Cardiac muscle cell (in vitro differentiated cells and primary cell): ENCODE measurements at regions not wholly inside any gene's neighbourhood (a gene's known extent, or its start where the extent isn't known, plus 50 kb on each side); places are given as distances from the start of the nearest gene placed in this dataset.
A peak's percentile ranks its signal among the peaks of the same experiment; 100 is the strongest.

Experiments used
- DNase-seq, 2 donors: peaks; one replicate each; pipeline versions ENCODE4 v3.0.0 to v3.0.0-alpha.2; 2010 to 2017; ENCODE audit warnings: low read depth in 1 of 2, low spot score in 1 of 2
- H3K27ac ChIP-seq: fragments of 200-600 bp; sonication (generic); 2 replicates; pipeline ENCODE4 v1.5.1; 2016
- H3K27me3 ChIP-seq: fragments of 200-600 bp; sonication (generic); 2 replicates; pipeline ENCODE4 v1.6.0; 2016; ENCODE audit warnings: control low read depth
- H3K36me3 ChIP-seq: fragments of 200-600 bp; sonication (generic); 2 replicates; pipeline ENCODE4 v1.5.1; 2016; ENCODE audit warnings: control low read depth
- H3K4me1 ChIP-seq: fragments of 200-600 bp; sonication (generic); 2 replicates; pipeline ENCODE4 v1.8.1; 2017; ENCODE audit warnings: low read depth, mild to moderate bottlenecking, mixed run types
- H3K4me3 ChIP-seq: fragments of 200-600 bp; sonication (generic); 2 replicates; pipeline ENCODE4 v1.5.1; 2016; ENCODE audit warnings: mild to moderate bottlenecking
- H3K9me3 ChIP-seq: fragments of 200-600 bp; sonication (generic); 2 replicates; pipeline ENCODE4 v1.5.1; 2017; ENCODE audit warnings: low read depth, mild to moderate bottlenecking, control low read depth
- TF ChIP-seq, protein P1 (sequence below): IDR thresholded peaks from 2 replicates; pipeline ENCODE4 v1.5.1; 2012; ENCODE audit warnings: low read depth, mild to moderate bottlenecking, low read length

DNA sequence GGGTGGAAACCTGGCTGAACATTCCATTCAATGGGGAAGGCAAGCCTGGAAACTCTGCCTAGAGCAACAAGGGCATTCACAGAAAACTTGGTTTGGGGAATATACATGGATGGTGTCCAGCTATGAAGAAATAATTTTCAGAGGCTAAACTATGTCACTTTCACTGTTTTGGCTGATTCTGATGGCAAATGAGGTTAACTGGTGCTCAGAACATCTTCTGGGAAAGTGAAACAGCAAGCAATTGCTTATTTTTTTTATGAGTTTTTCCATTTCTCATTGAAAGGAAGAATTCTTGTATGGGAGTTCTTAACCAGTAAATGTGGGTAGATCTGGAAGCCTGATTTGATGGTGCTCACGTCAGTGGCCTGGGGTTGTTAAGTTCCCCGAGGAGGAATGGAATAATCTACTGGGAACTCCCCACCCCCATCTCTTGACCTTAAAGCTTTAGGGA, 132.8 kb upstream of the BTG1 start:
- Histone ChIP-seq H3K4me3 (no peak overlapping the region), H3K9me3 (no peaks in the 10 kb centered on the region), H3K27ac (no peak overlapping the region), H3K4me1 (no peaks in the 10 kb centered on the region), H3K36me3 (no peaks in the 10 kb centered on the region), H3K27me3 (no peaks in the 10 kb centered on the region)
- peak in 1 of 2 donors; percentile 33 for DNase-seq
- TF ChIP-seq, protein P1, sequence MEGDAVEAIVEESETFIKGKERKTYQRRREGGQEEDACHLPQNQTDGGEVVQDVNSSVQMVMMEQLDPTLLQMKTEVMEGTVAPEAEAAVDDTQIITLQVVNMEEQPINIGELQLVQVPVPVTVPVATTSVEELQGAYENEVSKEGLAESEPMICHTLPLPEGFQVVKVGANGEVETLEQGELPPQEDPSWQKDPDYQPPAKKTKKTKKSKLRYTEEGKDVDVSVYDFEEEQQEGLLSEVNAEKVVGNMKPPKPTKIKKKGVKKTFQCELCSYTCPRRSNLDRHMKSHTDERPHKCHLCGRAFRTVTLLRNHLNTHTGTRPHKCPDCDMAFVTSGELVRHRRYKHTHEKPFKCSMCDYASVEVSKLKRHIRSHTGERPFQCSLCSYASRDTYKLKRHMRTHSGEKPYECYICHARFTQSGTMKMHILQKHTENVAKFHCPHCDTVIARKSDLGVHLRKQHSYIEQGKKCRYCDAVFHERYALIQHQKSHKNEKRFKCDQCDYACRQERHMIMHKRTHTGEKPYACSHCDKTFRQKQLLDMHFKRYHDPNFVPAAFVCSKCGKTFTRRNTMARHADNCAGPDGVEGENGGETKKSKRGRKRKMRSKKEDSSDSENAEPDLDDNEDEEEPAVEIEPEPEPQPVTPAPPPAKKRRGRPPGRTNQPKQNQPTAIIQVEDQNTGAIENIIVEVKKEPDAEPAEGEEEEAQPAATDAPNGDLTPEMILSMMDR, result no peak

DNA sequence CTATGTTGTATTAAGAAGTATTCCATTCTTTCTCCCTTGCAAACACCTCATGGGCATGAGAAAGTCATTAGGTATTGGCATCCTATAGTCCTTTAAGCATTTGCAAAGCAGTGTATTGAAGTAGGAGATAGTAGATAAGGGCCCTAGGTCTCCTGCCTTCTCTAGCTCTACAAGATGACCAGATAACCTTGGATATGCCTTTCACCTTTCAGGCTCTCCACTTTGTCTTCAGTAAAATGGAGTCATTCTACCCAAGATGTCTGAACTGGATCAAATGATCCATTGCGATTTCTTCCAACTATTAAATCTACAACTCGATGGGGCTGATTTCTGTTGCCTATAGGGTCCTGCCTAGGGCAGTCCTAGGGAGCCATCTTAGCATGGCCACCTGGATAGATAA, 132.1 kb upstream of the BTG1 start:
- no peak for DNase-seq
- no peaks in the 10 kb centered on the region for H3K4me1 ChIP-seq

DNA sequence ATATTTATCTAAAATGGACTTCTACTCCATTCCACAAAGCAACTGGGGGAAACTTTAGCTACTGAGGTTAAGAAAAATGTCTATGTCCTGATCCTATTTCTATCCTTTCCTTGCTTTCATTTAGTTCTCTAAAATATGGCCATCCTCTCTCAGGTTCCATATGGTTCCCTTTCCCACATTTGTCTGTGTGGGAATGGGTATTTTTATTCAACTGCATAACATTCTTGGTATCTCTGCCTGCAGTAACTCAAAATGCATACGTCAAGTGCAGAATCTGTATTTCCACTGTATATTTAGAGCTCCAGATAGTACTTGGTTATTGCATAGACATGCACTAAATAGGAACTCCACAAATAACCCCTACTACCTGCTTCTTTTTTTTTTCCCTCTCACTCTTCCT, 130.6 kb upstream of the BTG1 start:
- no peaks in the 10 kb centered on the region for H3K36me3 ChIP-seq
- H3K9me3 ChIP-seq, result no peaks in the 10 kb centered on the region
- H3K4me3 ChIP-seq, result no peak overlapping the region
- no peak overlapping the region for H3K27ac ChIP-seq
- no peaks in the 10 kb centered on the region for H3K4me1 ChIP-seq
- no peak for DNase-seq
- TF ChIP-seq, protein P1, result no peak
- no peaks in the 10 kb centered on the region for H3K27me3 ChIP-seq

More for the DNA sequence above, 132.1 kb upstream of the BTG1 start:
- TF ChIP-seq, protein P1, result no peak
- Histone ChIP-seq H3K36me3 (no peaks in the 10 kb centered on the region), H3K27me3 (no peaks in the 10 kb centered on the region), H3K4me3 (no peak overlapping the region), H3K9me3 (no peaks in the 10 kb centered on the region), H3K27ac (no peak overlapping the region)

DNA sequence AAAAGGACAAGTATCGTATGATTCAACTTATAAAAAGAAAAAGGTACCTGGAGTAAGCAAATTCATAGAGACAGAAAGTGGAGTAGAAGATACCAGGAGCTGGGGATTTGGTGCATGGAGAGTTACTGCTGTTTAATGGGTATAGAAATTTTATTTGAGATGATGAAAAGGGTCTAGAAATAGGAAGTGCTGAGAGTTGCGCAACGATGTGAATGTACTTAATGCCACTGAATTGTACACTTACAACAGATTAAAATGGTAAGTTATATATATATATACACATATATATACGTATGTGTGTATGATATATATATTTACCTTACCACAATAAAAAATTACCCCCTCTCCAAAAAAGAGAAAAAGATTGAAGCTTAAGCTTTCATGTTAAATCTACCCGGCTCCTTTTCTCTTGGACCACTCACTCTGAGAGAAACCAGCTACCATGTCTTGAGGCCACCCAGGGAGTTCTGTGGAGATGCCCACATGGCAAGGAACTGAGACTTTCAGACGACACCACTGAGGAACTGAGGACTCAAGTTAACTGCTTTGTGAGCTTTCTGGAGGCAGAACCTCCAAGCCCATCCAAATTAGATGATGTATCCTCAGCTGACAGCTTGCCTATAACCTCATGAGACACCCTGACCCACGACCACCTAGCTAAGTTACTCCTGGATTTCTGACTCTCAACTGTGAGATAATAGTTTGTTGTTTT, 130.0 kb upstream of the BTG1 start:
- no peak for DNase-seq
- Histone ChIP-seq H3K9me3 (no peaks in the 10 kb centered on the region), H3K4me3 (no peak overlapping the region), H3K4me1 (no peaks in the 10 kb centered on the region), H3K36me3 (no peaks in the 10 kb centered on the region), H3K27me3 (no peaks in the 10 kb centered on the region), H3K27ac (no peak overlapping the region)
- TF ChIP-seq, protein P1, result no peak

DNA sequence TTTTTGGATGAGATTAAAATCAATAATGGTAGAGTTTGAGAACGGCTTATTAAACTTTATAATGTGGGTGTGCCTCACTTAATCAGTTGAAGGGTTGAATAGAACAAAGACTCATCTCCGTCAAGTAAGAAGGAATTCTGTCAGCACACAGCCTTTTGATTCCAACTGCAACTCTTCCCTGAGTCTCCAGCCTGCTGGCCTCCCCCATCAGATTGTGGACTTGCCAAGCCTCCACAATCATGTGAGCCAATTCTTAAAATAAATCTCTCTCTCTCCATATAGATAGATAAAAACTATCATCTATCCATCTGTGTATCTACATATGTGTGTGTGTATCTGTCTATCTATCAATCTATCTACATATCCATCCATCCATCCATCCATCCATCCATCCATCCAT, 127.4 kb upstream of the BTG1 start:
- TF ChIP-seq, protein P1, result no peak
- Histone ChIP-seq H3K9me3 (no peaks in the 10 kb centered on the region), H3K4me3 (no peak overlapping the region), H3K36me3 (no peaks in the 10 kb centered on the region), H3K4me1 (no peaks in the 10 kb centered on the region), H3K27ac (no peak overlapping the region), H3K27me3 (no peaks in the 10 kb centered on the region)
- DNase-seq, result no peak
